Smooth muscle cell (in vitro differentiated cells): ENCODE measurements at regions not wholly inside any gene's neighbourhood (a gene's known extent, or its start where the extent isn't known, plus 50 kb on each side); places are given as distances from the start of the nearest gene placed in this dataset.

Experiments
- DNase-seq: peaks from one replicate; lab custom pipeline; 2025; ENCODE audit not compliant: unreplicated experiment; lab: John Stamatoyannopoulos, UW
- H2AFZ ChIP-seq: fragments of 200-600 bp; sonication (generic); 2 replicates; pipeline ENCODE4 v1.6.0; 2016; ENCODE audit warnings: antibody characterized with exemption, low read depth, mild to moderate bottlenecking
- H3F3A ChIP-seq: fragments of 200-600 bp; sonication (generic); 2 replicates; pipeline ENCODE4 v1.6.0; 2017; ENCODE audit warnings: antibody characterized with exemption, low read depth
- H3K27ac ChIP-seq: fragments of 200-600 bp; sonication (generic); 2 replicates; pipeline ENCODE4 v1.5.1; 2016; ENCODE audit warnings: low read depth, mild to moderate bottlenecking
- H3K27me3 ChIP-seq: fragments of 200-600 bp; sonication (generic); 2 replicates; pipeline ENCODE4 v1.6.1; 2016; ENCODE audit warnings: low read depth, mild to moderate bottlenecking
- H3K36me3 ChIP-seq: fragments of 200-600 bp; sonication (generic); 2 replicates; pipeline ENCODE4 v1.5.1; 2016; ENCODE audit warnings: low read depth
- H3K4me1 ChIP-seq: fragments of 200-600 bp; sonication (generic); 2 replicates; pipeline ENCODE4 v1.5.1; 2016; ENCODE audit warnings: low read depth
- H3K4me2 ChIP-seq: fragments of 200-600 bp; sonication (generic); 2 replicates; pipeline ENCODE4 v1.6.0; 2016; ENCODE audit warnings: mild to moderate bottlenecking
- H3K4me3 ChIP-seq: fragments of 200-600 bp; sonication (generic); 2 replicates; pipeline ENCODE4 v1.5.1; 2016; ENCODE audit warnings: mild to moderate bottlenecking
- H3K79me2 ChIP-seq: fragments of 200-600 bp; sonication (generic); 2 replicates; pipeline ENCODE4 v1.6.0; 2016; ENCODE audit warnings: low read depth, mild to moderate bottlenecking
- H3K9ac ChIP-seq: fragments of 200-600 bp; sonication (generic); 2 replicates; pipeline ENCODE4 v1.6.0; 2016; ENCODE audit warnings: low read depth
- H3K9me3 ChIP-seq: fragments of 200-600 bp; sonication (generic); replicated peaks from 2 replicates; pipeline ENCODE4 v1.5.1; 2016; ENCODE audit warnings: low read depth
- H4K20me1 ChIP-seq: fragments of 200-600 bp; sonication (generic); 2 replicates; pipeline ENCODE4 v1.6.0; 2016; ENCODE audit warnings: low read depth
- CTCF ChIP-seq: fragments of 200-600 bp; sonication (generic); IDR thresholded peaks from 2 replicates; pipeline ENCODE4 v1.5.1; 2017; ENCODE audit warnings: borderline replicate concordance, mild to moderate bottlenecking, antibody characterized with exemption; ENCODE audit not compliant: insufficient read depth, poor library complexity, severe bottlenecking
- WGBS: methylation state at CpG from one replicate; pipeline ENCODE4 v1.1.7; 2016; ENCODE audit warnings: low lambda C conversion rate; 5-methylcytosine and 5-hydroxymethylcytosine counted together

GRCh38 chr19:34824686-34825085 is 51.7 kb upstream of the ZNF599 start:
- 93% methylated on average over 4 of the region's 4 CpGs for WGBS
- no peaks in the 10 kb centered on the region for H3K36me3 ChIP-seq
- H3K4me2 ChIP-seq: no peak overlapping the region
- TF ChIP-seq CTCF: no peak
- no peaks in the 10 kb centered on the region for H4K20me1 ChIP-seq
- no peaks in the 10 kb centered on the region for H3K9me3 ChIP-seq
- no peak overlapping the region for H3K27ac ChIP-seq
- H3K4me1 ChIP-seq: no peaks in the 10 kb centered on the region
- DNase-seq: no peak
- H3K27me3 ChIP-seq: no peaks in the 10 kb centered on the region
- no peak overlapping the region for H2AFZ ChIP-seq
- H3K79me2 ChIP-seq: no peaks in the 10 kb centered on the region
- H3K4me3 ChIP-seq: no peak overlapping the region
- H3F3A ChIP-seq: no peaks in the 10 kb centered on the region
- H3K9ac ChIP-seq: no peak overlapping the region
